ENCODE measurements at regions not wholly inside any gene's neighbourhood (a gene's known extent, or its start where the extent isn't known, plus 50 kb on each side); places are given as distances from the start of the nearest gene placed in this dataset.

DNA sequence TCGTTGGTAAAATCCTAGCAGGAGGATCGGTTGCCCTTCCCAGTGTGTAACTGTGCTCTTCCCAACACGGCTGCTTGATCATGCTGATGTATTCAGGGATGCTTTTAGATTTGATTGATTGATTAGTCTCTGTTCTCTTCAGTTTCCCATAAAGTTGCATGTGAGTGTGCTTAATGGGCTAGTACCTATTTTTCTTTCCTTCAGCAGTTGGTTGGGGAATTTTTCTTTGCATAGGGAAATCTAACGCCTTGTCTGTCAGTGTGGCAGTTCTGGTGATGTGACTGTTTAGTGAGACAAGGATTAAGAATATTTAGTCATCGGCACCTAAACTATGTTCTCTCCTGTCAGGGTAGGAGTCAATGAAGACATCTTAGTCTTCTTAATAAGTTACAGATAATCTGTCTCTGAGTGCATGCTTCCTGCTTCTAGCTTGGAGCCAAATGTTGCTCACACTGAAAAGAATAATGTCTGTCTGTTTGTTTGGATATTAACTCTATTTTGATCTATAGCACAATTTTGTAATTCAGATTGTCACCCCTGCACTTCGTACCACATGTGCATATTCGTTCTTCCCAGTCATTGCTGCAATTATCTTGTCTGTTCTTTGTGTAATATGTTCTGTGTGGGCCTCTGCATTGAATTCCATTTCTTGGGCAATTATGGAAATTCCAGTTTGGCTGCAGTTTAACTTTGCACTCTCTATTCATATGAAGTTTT is 169.9 kb downstream of the EDN1 start:
- no peaks in the 10 kb centered on the region for H3K36me3 Mint-ChIP-seq (ENCODE audit: insufficient read depth)
- H3K9me3 Mint-ChIP-seq, result peaks cover 4% of the 10 kb centered on the region
- H3K27me3 Mint-ChIP-seq (ENCODE audit: low read depth), result peaks cover 3% of the 10 kb centered on the region
- ATAC-seq (no peak), DNase-seq (no peak)
- no peaks in the 10 kb centered on the region for H3K4me1 Mint-ChIP-seq (ENCODE audit: low read depth)
- no peak overlapping the region for H3K4me3 Mint-ChIP-seq

DNA sequence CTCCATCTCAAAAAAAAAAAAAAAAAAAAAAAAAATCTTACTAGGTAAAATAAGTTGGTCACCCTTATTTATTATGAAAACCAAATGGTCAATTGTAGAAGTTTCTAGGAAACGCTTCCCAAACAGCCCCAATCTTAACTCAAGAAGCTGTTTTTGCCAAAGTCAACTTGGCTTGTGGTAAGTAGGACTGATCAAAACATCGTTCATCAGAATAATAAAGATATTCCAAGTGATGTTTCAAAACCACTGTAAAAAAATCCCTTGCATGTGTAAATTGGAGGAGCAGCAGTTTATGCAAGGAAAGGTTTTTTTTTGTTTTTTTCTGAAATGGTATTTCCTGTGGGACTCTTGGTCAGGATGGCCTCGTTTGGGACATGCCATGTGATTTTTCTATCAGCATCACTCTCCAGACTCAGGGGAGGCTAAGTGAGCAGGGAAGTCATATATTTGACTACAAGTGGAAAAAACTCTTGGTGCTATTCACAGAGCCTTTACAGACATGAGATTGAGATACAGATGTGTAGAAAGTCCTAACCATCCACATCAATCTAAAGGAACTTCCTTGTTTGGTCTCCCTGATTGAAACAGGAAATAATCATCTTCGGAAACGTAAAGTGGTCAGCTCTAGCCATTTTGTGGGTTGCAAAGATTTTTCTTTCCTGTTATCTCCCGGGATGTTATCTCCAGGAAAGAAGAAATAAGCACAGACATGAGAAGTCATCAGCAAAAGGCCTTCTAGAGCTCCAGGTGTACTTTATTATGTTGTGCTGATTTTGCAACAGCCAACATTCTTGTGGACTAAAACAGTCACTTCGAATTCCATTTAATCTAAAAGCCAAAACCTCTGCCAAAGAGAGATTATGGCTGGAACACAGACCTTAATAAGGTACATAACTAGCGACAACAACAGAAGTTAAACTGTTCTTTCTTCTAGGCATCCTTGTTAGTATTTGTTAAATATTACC is 177.8 kb downstream of the EDN1 start:
- no peaks in the 10 kb centered on the region for H3K27me3 Mint-ChIP-seq (ENCODE audit: low read depth)
- no peak for ATAC-seq
- no peak overlapping the region for H3K4me3 Mint-ChIP-seq
- no peaks in the 10 kb centered on the region for H3K4me1 Mint-ChIP-seq (ENCODE audit: low read depth)
- no peaks in the 10 kb centered on the region for H3K9me3 Mint-ChIP-seq
- no peak for DNase-seq
- no peaks in the 10 kb centered on the region for H3K36me3 Mint-ChIP-seq (ENCODE audit: insufficient read depth)

DNA sequence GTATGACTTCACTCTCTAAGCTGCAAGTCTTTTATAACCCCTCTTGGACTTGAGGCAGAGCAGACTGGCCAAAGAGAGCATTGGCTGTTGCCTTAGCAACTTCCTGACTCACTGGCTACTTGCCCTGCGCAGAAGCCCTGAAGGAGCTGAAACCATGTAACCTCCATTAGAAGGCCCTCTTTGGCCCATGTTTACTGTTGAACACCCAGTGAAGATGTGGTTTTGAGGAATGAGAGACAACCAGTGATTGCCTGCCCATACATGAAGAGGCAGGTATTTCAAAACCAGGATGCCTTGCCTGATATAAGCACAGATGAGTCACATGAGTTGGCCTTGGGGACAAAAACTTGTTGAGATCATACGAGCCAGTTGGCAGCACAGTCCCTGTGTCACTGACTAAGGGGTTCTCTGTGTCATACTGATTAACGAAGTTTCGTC is 182.5 kb downstream of the EDN1 start:
- no peaks in the 10 kb centered on the region for H3K27me3 Mint-ChIP-seq (ENCODE audit: low read depth)
- no peaks in the 10 kb centered on the region for H3K36me3 Mint-ChIP-seq (ENCODE audit: insufficient read depth)
- no peaks in the 10 kb centered on the region for H3K4me1 Mint-ChIP-seq (ENCODE audit: low read depth)

DNA sequence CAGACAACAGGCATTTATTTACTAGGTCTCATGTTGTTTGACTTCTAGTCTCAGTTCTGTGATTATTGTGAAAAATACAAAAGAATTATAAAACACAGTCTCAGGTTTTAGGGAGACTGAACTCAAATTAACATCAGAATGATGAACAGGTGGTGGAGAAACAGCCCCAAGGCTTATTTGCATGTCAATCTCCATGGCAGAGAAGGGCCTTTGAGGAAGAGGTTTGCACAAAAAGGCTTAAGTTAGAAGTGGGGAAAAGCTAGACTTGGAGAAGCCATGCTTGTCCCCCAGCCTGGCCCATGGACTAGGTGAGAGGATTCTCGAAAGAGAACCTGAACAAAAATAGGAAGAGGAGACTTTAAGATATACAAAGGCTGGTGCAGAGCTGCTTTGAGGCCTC is 183.3 kb downstream of the EDN1 start:
- Mint-ChIP-seq H3K9me3 (no peaks in the 10 kb centered on the region), H3K4me3 (no peak overlapping the region), H3K36me3 (ENCODE audit: insufficient read depth) (no peaks in the 10 kb centered on the region), H3K4me1 (ENCODE audit: low read depth) (no peaks in the 10 kb centered on the region), H3K27me3 (ENCODE audit: low read depth) (no peaks in the 10 kb centered on the region)
- DNase-seq (no peak), ATAC-seq (no peak)

More for the DNA sequence above, 182.5 kb downstream of the EDN1 start:
- Mint-ChIP-seq H3K9me3 (no peaks in the 10 kb centered on the region), H3K4me3 (no peak overlapping the region)
- ATAC-seq, result no peak
- DNase-seq, result no peak

DNA sequence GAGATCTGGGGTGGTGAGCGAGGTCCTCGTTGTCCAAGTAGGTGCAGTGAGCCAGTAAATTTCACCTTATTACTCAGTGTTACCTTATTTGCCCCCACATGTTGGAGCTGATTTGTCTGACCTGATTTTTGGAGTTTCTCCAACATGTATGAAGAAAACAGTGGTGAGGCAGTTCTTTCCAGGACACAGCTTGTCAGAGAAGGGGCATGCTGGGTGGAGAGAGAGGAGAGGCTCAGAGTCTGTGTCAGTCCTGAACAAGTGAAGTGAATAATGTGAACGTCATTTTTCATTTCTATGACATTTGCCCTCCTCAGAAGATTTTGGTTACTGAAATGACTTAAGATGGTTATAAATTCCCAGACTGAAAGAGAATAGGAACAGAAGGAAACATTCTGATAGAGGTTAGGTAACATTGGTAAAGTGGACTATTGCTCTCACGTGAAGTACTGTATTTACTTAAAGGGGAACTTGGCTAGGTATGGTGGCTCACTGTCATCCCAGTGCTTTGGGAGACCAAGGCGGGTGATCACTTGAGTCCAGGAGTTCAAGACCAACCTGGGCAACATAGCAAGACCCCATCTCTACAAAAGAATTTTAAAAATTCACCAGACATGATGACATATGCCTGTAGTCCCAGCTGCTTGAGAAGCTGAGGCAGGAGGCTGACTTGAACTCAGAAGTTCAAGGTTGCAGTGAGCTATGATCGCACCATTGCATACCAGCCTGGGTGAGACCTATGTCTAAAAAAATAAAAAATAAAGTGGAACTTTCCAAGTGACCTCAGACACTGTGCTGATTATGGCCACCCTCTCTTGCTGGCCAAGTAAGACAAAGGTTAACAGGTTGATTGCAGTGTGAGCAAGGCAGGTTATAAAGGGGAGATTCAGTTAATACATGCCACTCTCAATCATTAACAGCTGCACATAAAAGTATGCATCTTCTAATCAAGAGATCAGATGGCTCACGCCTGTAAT is 184.3 kb downstream of the EDN1 start:
- Mint-ChIP-seq H3K9me3 (no peaks in the 10 kb centered on the region), H3K36me3 (ENCODE audit: insufficient read depth) (no peaks in the 10 kb centered on the region), H3K4me1 (ENCODE audit: low read depth) (no peaks in the 10 kb centered on the region), H3K27me3 (ENCODE audit: low read depth) (no peaks in the 10 kb centered on the region), H3K4me3 (no peak overlapping the region)
- ATAC-seq (no peak), DNase-seq (no peak)

DNA sequence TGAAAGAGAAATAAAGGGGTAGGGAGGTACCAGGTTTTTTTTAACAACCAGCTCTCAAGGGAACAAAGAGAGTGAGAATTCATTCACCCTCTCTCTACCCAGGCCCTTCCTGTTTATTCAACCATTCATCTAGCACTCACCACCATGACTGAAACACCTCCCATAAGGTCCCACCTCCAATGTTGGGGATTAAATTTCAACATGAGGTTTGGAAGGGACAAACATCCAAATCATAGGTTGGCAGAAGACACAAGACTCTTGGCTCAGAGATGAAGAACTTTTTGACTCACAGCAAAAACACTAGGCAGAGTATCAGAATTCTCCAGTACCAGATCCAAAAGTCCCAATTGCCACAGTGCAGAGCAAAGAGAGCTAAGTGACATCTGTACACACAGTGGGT is 186.3 kb downstream of the EDN1 start:
- ATAC-seq (no peak), DNase-seq (no peak)
- H3K4me3 Mint-ChIP-seq, result no peak overlapping the region
- H3K36me3 Mint-ChIP-seq (ENCODE audit: insufficient read depth), result no peaks in the 10 kb centered on the region
- H3K4me1 Mint-ChIP-seq (ENCODE audit: low read depth), result no peaks in the 10 kb centered on the region
- H3K27me3 Mint-ChIP-seq (ENCODE audit: low read depth), result peaks cover 2% of the 10 kb centered on the region
- H3K9me3 Mint-ChIP-seq, result no peaks in the 10 kb centered on the region

DNA sequence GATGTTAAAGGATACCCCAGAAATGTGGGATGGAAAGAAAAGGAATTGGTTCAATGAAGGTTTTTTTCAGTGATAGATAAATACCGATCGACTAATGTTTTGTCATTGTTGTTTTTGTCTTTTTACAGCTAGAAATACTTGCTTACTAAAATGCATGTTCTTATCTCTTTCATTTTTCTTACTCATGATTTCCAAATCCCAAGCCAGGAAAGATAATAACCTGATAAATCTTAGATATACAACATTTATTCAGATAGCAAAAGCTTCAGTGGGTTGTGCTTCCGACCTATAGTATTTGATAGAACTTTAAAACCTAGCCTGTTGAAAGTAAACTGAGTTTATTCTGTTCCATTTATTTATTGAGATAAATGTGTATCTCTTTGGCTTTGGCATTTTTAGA is 187.5 kb downstream of the EDN1 start:
- Mint-ChIP-seq H3K9me3 (no peaks in the 10 kb centered on the region), H3K4me1 (ENCODE audit: low read depth) (no peaks in the 10 kb centered on the region), H3K4me3 (no peak overlapping the region), H3K27me3 (ENCODE audit: low read depth) (peaks cover 2% of the 10 kb centered on the region), H3K36me3 (ENCODE audit: insufficient read depth) (no peaks in the 10 kb centered on the region)
- no peak for DNase-seq
- no peak for ATAC-seq

DNA sequence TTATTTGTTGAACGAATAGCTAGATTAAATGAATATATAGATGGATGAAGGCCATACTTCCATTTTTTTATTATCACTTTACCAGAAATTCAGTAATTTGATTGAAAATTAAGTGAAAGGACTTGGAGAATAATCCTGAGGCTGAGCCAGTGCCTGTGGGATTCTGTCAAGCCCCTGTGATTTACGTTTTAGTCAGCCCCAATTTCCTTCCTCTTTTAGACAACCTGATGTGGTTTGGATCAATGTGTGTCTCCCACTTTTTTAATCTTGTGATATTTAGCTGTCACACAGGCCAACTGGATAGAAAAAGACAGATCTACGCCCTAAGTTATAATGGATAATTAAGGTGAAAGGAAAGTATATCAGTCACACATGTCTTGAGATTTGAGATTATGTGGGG is 188.8 kb downstream of the EDN1 start:
- DNase-seq, result no peak
- no peak for ATAC-seq
- H3K27me3 Mint-ChIP-seq (ENCODE audit: low read depth), result peaks cover 4% of the 10 kb centered on the region
- no peaks in the 10 kb centered on the region for H3K9me3 Mint-ChIP-seq
- peaks cover 7% of the 10 kb centered on the region for H3K4me1 Mint-ChIP-seq (ENCODE audit: low read depth)
- H3K4me3 Mint-ChIP-seq, result no peak overlapping the region
- H3K36me3 Mint-ChIP-seq (ENCODE audit: insufficient read depth), result no peaks in the 10 kb centered on the region

DNA sequence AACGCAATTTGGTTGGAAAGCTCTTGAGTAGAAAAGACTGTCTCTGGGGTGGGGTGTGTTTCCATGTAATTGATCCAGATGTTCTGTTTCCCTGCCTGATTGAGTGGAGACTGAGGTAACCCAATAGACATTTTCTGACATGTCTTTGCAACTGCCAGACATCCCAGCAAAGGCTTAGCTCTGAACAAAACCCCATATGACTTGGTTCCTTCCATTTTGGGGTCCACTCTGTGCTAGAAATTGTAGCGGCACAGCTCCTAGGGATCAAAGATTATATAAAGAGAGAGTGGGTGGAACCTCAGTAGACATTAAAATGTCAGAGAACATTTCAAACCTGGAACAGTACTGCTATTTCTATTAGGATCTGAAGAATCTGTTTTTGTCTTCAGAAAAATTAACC is 189.3 kb downstream of the EDN1 start:
- H3K27me3 Mint-ChIP-seq (ENCODE audit: low read depth), result peaks cover 4% of the 10 kb centered on the region
- no peak overlapping the region for H3K4me3 Mint-ChIP-seq
- no peaks in the 10 kb centered on the region for H3K9me3 Mint-ChIP-seq
- H3K36me3 Mint-ChIP-seq (ENCODE audit: insufficient read depth), result no peaks in the 10 kb centered on the region
- peaks cover 7% of the 10 kb centered on the region for H3K4me1 Mint-ChIP-seq (ENCODE audit: low read depth)
- ATAC-seq (no peak), DNase-seq (no peak)

DNA sequence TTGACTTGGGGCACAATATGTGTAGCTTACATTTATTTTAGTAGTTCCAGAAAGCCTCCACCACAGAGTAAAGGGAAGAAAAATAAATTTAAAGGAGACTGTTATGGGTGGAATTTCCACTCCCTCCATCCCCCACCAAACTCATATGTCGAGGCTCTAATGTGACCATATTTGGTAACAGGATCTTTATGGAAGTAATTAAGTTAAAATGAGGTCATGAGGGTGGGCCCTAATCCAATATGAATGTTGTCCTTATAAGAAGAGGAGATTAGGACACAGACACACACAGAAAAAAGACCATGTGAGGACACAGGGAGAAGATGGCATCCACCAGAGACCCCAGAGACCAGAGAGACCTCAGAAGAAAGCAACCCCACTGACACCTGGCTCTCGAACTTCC is 189.7 kb downstream of the EDN1 start:
- H3K9me3 Mint-ChIP-seq, result no peaks in the 10 kb centered on the region
- ATAC-seq (no peak), DNase-seq (no peak)
- no peaks in the 10 kb centered on the region for H3K36me3 Mint-ChIP-seq (ENCODE audit: insufficient read depth)
- peaks cover 4% of the 10 kb centered on the region for H3K27me3 Mint-ChIP-seq (ENCODE audit: low read depth)
- peaks cover 7% of the 10 kb centered on the region for H3K4me1 Mint-ChIP-seq (ENCODE audit: low read depth)
- no peak overlapping the region for H3K4me3 Mint-ChIP-seq

DNA sequence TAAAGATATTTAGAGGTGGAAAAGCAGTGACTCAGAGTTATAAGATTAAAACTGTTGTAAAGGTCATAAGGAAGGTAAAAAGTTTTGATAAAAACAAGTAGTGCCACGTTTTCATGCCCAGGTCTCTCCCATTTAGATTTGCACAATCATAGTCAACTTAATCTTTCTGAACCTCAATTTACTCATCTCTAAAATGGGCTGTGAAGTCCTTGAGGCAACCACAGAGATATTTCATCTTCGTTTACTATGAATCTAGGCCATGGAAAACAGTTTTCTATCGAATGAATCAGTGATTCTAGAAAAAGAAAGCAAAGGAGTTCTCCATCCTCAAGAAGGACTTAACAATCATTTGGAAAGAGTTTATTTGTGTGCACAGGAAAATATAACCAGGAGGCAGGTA is 190.2 kb downstream of the EDN1 start:
- ATAC-seq (no peak), DNase-seq (no peak)
- H3K4me1 Mint-ChIP-seq (ENCODE audit: low read depth), result peaks cover 7% of the 10 kb centered on the region
- no peaks in the 10 kb centered on the region for H3K9me3 Mint-ChIP-seq
- H3K36me3 Mint-ChIP-seq (ENCODE audit: insufficient read depth), result no peaks in the 10 kb centered on the region
- no peak overlapping the region for H3K4me3 Mint-ChIP-seq
- peaks cover 4% of the 10 kb centered on the region for H3K27me3 Mint-ChIP-seq (ENCODE audit: low read depth)

DNA sequence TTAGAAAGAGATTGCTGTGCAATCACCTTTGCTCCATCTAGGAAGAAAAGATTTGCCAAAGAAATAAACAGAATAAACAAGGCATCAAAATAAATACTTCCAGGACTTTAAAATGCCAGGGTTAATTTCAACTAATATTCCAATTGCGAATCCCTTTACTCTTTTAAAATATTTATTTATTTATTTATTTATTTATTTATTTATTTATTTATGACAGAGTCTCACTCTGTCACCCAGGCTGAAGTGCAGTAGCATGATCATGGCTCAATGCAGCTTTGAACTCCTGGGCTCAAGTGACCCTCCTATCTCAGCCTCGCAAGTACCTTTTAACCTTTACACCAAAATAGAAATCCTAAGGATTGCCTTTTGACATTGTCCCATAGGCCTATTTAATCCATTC is 191.1 kb downstream of the EDN1 start:
- ATAC-seq, result no peak
- H3K4me3 Mint-ChIP-seq, result no peak overlapping the region
- no peak for DNase-seq
- H3K27me3 Mint-ChIP-seq (ENCODE audit: low read depth), result peaks cover 4% of the 10 kb centered on the region
- H3K36me3 Mint-ChIP-seq (ENCODE audit: insufficient read depth), result no peaks in the 10 kb centered on the region
- no peaks in the 10 kb centered on the region for H3K9me3 Mint-ChIP-seq
- H3K4me1 Mint-ChIP-seq (ENCODE audit: low read depth), result peaks cover 7% of the 10 kb centered on the region

DNA sequence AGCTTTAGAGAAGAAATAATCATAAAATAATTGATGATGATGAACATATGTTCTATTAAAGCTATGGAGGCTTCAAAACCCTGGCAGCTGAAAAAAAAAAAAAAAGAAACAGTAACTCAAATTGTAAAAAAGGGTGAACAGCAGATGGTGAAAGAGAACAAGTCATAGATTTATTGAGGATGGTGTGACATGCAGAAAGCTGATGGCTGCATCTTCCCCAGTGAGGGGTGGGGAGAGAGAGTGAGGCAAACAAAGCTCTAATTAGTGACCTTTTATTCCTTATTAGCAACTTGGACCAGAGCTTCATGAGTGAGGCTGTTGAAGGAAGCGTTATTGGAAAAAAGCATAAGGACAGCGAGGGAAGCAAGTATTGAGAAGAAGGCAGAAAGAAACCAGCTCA is 191.7 kb downstream of the EDN1 start:
- Mint-ChIP-seq H3K27me3 (ENCODE audit: low read depth) (peaks cover 4% of the 10 kb centered on the region), H3K36me3 (ENCODE audit: insufficient read depth) (no peaks in the 10 kb centered on the region), H3K4me3 (no peak overlapping the region), H3K4me1 (ENCODE audit: low read depth) (peaks cover 7% of the 10 kb centered on the region), H3K9me3 (no peaks in the 10 kb centered on the region)
- DNase-seq (no peak), ATAC-seq (no peak)
